Muscle of back (tissue), 3 donors: ENCODE measurements at regions not wholly inside any gene's neighbourhood (a gene's known extent, or its start where the extent isn't known, plus 50 kb on each side); places are given as distances from the start of the nearest gene placed in this dataset.
"Not testable (repeated sequence)": the region's sequence is repeated elsewhere in the genome, so short reads cannot be mapped to it uniquely, and the experiment has no call there.

ENCODE experiments used
- DNase-seq, 3 donors: peaks; one replicate each; pipeline versions ENCODE4 v3.0.0 to v3.0.0-alpha.2; 2013

DNA sequence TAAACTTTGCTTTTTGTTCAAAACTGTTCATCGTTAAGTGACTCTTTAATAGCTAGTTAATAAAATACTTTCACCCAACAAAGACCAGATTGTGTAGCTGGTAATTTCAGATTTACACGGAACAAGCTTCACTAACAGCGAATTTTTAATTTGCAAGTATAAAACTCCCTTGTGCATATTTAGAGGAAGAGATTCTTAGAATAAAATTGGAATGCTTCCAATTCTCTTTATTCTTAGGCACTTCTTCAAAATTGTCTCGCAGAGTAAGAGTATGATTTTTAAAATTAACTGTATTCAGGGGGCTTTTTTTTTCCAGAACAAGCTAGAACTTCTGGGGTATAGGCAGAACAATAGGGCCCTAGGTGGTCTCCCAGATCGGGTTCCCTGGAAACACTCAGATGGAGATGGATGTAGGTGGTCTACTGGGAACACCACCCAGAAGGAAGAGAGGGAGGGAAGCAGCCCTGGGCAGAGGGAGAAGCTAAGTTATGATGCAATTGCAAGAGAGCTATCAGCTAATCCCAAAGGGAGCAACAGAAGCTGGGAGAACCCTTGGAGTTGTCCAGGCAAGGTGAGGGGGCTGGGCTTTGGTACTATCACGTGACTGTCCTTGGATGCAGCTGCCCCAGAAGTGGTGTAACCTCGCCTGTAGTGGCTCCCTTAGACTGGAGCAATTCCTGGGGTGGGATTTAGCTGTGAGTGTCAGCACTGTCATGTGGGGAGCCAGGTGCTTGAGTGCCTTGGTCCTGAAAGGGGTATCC lies 151.7 kb upstream of the ASB18 start:
- peak in 1 of 3 donors; percentile 27 for DNase-seq

DNA sequence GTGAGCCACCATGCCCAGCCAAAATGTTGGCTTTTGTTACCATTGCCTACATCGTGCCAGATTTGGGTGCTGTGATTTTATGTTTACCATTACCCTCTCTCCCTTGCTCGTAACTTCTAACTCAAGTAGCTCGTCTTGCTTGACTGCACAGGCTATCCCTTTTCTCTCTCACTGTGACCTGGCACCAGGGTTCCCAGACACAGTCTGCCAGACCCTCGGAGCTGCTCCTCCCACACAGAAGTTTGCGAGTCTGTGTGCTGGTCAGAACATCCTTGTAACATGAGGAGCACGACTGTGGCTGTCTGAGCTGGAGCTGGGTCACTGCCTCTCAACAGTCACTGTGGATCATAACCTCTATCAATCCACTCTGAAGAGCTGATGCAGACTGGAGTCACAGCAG lies 152.5 kb upstream of the ACKR3 start:
- no peak for DNase-seq

DNA sequence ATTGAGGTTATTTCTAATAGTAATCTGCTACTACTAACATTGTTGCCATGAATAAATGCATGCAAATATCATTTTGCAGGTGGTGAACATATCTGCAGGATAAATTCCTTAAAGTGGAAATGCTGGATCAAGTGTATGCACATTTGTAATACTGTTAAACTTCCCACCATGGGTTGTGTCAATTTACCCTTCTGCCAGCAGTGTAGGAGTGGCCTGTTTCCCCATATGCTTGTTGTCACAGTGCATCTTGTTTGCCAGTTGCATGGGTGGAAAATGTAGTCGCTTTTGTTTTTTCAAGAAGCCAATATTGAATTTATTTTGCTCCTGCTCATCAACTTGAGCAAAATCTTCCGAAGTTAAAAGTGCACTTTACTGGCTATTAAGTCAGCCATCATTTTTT lies 139.0 kb upstream of the ACKR3 start:
- DNase-seq = no peak

DNA sequence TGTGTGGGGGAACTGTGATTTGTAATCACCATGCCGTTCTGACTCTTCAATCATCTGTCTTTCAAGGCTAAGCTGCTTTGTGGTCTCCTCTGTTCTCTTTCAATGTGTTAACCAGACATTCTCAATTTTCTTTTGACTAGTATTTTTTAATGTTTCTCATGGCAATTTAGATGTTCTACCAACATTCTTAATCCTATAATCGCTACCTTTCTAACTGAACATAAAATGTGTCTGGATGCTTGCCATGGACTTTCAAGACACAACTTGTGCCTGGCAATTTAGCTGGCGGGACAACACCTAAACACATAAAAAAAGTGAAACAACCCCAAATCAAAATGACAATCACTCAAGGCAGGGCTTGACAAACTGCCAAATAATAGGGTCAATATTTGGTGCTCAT lies 135.0 kb upstream of the ACKR3 start:
- DNase-seq = no peak

DNA sequence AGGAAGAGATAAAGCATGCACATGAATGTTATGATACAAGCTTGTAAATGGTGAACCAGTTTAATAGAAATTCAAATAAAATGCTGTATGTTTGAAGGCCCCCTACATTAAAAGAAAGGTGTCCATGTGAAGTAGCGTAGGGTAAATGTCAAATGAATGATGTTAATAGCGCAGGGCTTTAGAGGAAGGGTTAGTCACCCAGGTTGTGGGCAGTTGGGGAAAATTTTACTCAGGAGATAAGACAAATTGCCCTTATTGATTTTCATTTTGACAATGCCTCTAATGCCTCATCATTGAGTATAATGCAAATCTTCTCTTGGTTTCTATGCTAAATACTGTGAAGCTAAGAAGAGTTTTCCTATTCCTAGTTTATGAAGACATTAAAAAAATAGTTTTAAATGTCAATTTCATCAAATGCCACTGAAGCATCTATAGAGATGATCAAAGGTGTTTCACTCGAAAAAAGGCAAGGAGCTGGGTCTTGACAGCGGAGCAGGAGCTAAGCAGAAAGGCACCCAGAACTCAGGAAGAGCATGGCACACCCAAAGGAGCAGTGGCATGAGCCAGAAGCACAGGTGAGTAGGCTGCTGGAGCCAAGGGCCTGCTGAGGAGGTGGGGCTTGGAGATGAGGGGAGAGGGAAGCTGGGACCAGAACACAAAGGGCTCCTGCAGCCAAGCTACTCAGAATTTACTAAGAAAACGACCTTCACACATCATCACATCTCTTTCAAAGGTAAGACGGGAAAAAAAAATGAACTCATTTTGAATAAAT lies 129.3 kb upstream of the ACKR3 start:
- DNase-seq = no peak

DNA sequence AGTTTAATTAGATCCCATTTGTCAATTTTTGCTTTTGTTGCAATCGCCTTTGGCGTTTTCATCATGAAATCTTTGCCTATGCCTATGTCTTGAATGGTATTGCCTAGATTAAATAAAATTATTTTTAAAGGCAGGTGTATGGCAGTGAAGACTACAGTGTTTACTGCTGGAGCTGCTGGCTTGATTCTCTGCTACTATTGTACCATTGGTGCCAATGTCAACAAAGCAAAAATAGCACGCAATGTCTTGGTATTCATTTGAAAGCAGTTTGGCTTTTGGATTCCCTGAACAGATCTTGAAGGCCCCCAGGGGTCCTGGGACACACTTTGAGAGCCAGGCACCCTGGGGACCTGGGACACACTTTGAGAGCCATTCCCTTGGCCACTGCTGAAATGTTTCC lies 125.4 kb upstream of the ACKR3 start:
- DNase-seq = no peak

DNA sequence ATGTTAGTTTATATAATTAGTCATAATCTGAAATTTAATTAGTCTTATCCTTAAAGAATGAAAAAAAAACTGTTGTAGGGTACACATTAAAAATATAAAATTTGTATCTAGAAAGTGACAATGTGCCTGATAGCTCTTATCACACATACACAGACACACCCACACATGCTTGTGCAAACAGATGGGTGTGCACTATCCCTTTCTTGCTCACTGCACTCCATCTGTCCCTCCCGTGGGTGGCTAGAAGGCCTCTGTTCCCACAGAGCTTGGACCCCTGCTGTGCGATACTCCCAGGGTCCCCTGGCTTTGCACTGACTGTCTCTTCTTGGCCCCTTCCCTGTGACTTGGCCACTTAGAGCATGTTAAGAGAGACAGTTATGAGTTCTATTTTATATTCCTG lies 123.9 kb upstream of the ACKR3 start:
- DNase-seq = no peak

DNA sequence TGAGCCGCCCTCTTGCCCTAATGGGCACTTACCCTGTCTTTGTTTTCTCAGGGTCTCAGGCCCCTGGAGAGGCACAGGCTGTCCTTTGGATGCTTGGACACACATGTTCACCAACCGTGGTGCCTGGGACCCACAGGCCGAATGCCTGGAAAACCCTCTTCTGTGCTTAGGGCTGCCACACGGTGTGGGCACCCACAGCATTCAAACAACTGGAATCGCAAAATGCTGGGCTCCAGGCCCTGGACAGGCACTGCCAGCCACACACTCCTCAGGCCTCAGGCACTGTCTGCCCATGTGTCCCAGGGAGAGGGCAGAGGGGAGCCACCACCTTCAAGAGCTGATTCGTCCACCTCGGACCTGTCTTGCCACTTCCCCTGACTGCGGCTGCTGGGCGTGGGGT lies 123.1 kb upstream of the ACKR3 start:
- no peak for DNase-seq

DNA sequence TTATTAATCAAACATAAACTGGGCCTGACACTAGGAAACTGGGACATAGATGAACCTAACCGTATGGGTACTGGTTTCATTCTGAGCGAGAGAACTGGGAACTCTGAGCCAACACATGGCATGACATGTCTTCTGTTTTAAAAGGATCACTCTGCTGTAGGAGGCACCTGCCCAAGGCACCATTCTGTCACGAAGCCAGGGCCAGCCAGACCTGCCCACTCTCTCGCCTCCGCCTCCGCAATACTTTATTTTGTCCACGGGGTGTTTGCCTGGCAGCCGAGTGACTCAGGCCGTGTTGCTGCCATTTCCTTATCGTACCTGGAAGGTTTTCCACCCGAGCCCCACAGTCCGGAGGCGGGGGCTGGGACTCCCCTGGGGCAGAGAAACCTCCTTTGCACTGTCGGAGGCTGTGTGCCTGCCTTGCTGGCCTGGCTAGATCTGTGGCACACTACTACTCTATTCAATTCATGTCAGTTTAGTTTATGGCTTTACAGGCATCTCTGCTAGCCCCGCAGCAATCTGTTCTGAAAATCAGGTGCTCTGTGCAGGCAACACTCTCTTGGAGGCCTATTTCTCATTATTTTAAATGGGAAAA lies 120.4 kb upstream of the ACKR3 start:
- no peak for DNase-seq

DNA sequence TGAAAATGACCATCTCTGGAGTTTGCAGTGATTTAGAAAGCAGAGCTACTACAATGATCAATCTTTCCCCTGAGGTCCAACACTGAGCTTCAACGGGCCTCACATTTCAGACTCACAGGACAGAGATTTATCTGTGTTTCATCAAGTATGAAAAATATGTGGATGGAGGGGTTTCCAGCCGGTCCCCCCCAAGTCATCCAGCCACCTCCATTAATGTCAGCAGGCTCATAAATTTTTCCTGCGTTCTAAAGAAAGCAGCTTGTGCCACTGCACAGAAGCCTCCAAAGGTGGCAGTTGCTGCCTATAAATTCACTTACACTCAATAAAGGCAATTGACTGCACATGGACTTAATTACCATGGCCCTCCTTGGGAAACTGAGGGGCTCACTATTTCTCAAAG lies 117.4 kb upstream of the ACKR3 start:
- DNase-seq = no peak

DNA sequence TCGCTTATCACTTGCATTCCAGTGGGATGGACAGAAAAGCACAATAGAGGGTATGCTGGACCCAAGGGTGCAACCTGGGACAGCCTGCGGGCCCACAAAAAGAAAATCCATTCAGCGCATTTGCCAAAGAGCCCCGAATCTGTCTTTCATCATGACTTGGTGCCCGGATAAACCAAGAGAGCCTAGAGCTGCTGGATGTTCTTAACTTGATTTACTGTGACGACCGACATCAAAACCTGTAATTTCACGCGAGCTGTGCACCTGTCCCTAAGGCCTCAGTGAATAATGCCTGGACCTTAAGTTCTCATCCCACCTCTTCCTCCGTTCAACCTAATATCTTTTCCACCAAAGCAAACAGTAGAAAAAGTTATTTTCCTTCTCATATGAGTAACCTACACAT lies 115.5 kb upstream of the ACKR3 start:
- no peak for DNase-seq

DNA sequence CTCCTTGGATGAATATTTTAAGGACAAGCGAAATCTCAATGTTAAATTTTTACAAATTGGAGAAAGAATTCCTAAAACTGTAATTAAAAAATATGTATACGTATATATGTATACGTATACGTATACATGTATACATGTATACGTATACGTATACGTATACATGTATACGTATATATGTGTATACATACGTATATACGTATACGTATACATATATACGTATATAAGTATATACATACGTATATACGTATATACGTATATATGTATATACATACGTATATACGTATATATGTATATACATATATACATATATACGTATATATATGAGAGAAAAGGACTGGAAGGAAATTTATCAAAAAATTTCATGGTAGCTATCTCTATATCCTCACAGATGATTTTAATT lies 110.2 kb upstream of the ACKR3 start:
- no peak for DNase-seq

DNA sequence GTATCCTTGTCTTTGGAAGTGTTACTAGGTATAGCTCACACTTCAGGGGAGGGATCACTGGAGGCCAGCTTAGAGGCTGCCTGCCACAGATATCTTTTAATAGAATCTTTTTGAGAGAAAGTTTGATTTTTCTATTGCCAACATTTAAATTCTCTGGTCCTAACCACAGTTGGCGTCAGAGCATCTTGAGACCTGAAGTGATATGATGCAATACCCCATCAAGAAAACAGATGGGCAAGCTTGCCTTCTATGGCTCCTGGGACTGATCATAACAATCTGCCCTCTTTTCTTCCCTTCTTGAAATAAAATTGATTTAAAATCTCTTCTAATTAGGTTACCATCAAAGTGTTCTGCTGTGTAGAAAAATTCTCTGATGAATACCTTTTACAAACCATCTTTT lies 105.5 kb upstream of the ACKR3 start:
- DNase-seq = no peak

DNA sequence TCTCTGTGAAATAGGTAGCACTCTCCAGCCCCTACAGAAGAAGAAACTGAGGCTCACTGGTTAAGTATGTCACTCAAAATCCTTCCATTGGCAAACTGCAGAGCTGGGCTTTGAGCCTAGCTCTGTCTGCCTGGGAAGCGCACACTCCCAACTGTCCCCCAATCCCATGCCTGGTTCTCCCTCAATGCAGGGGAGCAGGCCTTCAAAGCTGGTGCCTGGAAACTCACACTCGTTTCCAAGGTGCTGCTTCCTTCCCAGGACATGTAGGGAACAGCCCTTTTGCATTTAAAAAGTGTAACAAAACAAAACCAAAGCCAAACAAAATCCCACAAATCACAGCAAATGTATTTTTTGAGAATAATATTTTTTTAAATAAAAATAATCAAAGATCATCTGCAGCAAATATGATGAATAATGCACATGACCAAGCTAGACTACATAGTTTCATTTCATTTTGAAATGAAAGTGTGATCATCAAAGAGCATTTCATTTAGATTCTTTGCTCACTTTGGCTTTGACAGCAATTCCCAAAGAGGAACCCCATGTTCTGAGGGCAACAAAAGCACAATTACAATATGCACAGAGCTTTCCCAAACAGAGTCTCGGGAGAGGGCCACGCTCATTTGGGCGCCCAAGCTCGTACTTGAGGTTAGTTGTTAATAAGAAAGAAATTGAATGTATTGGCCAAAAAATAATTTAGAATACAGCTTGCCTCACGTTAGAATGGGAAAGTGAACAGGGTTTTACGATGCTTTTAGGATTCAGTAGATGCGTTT lies 96.7 kb upstream of the ACKR3 start:
- DNase-seq = no peak

DNA sequence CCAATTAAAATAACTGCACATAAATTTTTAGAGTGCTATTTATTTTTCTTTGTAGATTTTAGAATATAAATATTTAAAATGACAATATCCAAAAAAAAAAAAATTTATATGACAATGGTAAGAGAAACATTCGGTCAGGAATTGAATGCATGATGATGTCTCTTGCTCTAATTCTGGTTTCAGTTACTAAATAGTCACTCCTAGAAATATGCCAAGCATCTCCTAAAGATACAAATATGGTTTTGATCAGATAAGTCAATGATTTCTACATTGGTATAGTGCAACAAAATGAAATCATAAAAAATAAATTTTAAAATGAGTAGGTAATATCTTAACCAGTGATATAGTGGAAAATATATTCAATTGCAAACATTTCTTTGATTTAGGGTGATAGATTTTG lies 95.9 kb upstream of the ACKR3 start:
- DNase-seq = no peak

DNA sequence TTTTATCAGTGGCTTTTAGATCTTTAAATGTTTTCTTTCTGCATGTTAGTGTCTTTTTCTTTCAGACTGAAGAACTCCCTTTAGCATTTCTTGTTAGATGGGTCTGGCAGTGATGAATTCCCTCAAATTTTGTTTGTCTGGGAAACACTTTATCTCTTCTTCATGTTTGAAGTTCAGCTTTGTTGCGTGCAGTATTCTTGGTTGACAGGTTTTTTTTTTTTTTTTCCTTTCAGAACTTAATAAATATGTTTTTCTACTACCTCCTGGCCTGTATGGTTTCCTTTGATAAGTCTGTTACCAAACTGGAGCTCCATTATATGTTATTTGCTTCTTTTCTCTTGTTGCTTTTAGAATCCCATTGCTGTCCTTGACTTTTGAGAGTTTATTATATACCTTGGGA lies 89.8 kb upstream of the ACKR3 start:
- no peak for DNase-seq

DNA sequence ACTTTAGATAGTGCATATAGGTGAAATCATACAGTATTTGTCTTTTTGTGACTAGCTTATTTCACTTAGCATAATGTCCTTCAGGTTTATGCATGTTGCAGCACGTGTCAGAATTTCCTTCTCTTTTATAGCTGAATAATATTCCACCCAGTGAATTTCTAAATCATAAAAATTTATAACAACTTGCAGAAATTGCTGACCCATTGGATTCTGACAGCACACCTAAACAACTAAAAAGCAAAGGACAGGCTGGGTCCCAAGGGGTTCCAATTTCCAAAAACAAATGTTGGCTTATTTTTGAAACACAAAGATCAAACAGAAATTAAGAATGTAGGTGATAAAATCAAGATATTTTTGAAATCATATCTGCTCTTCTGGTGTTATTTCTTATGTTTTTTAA lies 86.5 kb upstream of the ACKR3 start:
- no peak for DNase-seq

DNA sequence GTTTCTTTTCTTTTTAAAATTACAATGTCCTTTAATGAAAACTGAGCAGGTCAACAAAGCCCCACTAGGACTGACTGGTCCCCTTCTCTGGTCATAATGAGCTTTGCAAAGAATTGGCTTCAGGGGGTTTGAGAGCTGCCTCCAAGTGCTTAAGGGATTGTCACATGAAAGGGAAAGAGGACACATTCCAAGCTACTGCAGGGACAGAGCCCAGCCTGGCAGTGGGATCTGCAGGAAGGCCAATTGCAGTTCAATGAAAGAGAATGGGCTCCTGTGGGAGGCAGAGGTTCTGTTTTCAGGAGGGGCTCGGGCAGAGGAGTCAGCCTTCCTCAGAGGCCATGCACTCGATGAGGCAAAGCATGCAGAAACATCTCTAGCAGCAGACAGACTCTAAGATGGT lies 84.1 kb upstream of the ACKR3 start:
- no peak for DNase-seq

DNA sequence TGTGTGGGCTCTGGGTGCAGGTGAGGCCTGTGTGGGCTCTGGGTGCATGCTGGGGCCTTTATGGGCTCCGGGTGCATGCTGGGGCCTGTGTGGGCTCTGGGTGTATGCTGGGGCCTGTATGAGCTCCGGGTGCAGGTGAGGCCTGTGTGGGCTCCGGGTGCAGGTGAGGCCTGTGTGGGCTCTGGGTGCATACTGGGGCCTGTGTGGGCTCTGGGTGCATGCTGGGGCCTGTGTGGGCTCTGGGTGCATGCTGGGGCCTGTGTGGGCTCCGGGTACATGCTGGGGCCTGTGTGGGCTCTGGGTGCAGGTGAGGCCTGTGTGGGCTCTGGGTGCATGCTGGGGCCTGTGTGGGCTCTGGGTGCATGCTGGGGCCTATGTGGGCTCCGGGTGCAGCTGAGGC lies 80.5 kb upstream of the ACKR3 start:
- not testable (repeated sequence) for DNase-seq

DNA sequence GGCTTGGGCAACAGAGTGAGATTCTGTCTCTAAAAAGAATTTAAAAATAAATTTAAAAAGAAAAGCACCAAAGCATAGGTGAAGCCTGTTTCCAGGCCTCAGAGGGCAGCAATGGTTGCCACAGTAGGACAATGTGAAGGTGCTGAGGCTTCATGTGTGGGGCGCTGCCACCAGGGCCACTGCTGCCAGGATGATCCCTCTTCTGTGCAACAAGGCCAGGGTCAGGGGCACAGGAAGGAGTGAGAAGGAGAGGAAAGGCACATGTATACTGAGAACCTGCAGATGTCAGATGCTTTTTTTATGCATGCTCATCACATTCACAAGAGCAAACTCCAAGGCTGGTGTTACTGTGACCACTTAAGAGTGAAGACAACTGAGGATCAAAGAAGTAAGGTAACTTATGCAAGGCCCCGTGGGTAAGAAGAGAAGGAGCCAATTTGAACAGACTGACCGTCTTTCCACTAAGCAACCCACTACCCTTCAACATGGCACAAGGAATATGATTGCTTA lies 79.7 kb upstream of the ACKR3 start:
- DNase-seq = no peak

DNA sequence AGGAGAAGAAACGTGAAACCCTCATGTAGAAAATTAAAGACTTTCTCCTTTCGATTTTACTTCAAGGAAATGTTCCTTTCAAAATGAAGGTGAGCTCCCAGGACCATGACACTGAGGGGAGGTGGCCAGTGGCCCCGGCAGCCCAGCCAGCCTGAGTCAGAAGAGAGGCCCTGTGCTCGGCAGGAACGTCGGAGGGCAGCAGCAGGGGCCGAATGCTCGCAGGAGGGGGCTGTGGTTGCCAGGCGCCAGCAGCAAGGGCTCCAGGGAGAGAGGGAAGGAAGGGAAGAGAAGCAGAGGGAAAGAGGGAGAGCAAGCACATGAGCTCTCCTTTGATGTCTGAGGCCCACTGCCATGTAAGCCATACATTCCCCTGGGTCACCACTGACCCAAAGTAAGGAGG lies 73.3 kb upstream of the ACKR3 start:
- DNase-seq = no peak

DNA sequence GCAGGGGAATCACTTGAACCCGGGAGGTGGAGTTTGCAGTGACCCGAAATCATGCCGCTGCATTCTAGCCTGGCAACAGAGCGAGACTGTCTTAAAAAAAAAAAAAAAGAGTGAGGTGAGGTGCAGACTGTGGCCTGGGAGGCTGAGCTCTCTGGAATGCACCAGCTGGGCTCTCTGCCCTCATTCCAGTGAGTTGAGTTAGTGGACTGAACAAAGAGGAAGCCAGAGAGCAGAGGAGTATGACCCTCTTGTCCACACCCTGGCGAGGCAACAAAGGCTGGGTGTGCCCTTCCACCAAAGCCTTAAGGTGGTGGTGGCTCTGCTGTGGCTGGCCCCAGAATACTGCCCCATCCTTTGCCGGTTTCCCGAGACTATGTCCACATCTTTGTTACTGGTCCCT lies 71.3 kb upstream of the ACKR3 start:
- DNase-seq = no peak
